HG03139 (cell line): ENCODE measurements at regions not wholly inside any gene's neighbourhood (a gene's known extent, or its start where the extent isn't known, plus 50 kb on each side); places are given as distances from the start of the nearest gene placed in this dataset.

Source experiments
- ATAC-seq: cut with Tn5 transposase; IDR thresholded peaks from one replicate; pipeline ENCODE4 v1.9.1; 2021; ENCODE audit not compliant: unreplicated experiment

- no peak for ATAC-seq
These were observed 246.2 kb downstream of the LRFN2 start for GRCh38 chr6:40340957-40341356.

DNA sequence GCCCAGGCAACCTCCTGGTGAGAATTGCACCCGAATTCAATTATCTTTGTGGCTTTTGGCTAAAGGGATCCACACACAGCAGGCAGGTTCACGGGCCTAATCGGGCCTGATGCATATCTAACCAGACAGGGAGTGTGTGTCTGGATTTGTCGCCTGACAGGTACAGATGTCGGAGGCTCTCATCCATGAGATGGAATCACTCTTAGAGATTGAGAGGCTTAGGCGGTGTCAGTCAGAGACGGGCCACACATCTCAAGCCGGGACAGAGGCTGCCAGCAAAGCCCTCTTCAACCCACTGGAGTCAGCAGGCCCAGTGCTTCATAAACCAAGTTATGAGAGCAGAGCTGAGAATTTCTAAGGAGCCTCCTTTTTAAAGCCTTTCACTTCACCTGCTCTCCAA is 247.0 kb downstream of the LRFN2 start:
- ATAC-seq: no peak

DNA sequence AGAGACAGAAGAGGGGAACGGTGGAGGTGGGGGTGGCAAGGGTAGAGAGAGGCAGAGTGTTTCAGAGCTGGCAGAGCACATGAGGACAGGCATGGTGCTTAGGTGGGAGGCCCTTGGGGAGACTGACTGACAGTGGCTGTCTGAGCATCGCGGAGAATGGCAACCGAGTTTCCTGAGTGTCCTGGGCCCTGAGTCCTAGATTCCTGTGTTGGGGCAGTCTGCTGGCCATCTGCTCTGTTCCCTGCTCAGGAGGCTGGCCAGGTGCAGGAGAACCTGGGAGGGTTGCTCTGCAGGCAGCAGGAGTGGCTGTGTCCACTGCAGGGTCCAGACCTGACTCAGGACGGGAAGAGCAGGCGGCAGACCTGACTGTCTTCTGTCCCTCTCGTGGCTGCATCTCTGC is 248.9 kb downstream of the LRFN2 start:
- ATAC-seq: no peak

DNA sequence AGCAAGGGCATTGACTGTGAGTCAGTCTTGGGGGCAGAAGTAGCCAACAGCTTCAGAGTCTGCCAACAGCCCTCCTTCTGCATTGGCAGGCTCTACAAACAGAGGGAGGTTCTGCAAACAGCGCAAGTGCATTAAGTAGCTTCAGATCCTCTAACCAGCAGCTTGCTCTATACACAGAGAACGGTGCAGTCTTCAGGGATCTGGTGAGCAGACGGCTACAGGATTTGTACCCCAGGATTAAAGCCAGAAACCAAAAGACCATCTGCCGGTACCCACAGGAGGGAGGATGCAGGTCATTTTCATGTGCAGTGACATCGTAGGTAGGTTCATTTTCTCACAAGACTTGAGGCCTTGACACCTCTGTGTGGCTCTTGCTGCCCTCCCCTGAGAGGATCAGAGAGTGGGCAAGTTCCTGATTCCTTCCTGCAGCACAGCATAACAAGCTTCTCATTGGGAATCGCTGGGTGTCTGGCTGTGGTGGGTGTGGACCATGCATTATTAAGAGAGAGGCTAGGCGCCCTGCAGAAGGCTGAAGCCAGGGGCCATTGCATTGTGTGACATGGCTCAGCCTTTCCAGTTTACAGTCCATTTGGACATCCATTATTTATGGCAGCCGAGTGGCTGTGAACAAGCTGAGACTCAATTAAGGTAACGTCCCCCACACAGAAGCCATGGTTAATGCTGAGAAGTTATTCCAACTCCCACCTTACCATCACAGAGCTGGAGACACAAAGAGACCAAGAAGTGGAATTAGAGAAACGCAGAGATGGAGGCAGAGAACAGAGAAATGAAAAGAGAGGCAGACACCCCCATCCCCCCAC is 250.0 kb downstream of the LRFN2 start:
- no peak for ATAC-seq

DNA sequence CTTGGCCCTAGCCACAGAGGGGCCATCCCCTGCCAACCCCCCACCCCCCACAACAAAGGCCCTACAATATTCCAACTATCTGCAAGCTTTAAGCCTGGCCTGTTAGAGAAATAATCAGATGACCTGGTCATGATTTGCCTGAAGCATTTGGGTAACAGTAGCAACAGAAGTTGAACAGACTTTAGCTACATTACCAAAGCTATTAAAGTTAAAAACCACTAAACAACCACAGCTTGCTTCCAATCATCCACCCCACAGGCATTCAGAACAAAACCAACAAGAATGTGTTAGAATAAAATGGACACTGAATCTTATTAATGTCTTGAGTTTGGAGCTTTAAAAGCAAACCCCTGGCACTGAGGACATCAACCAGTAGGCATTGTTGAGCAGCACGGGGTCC is 250.9 kb downstream of the LRFN2 start:
- no peak for ATAC-seq

DNA sequence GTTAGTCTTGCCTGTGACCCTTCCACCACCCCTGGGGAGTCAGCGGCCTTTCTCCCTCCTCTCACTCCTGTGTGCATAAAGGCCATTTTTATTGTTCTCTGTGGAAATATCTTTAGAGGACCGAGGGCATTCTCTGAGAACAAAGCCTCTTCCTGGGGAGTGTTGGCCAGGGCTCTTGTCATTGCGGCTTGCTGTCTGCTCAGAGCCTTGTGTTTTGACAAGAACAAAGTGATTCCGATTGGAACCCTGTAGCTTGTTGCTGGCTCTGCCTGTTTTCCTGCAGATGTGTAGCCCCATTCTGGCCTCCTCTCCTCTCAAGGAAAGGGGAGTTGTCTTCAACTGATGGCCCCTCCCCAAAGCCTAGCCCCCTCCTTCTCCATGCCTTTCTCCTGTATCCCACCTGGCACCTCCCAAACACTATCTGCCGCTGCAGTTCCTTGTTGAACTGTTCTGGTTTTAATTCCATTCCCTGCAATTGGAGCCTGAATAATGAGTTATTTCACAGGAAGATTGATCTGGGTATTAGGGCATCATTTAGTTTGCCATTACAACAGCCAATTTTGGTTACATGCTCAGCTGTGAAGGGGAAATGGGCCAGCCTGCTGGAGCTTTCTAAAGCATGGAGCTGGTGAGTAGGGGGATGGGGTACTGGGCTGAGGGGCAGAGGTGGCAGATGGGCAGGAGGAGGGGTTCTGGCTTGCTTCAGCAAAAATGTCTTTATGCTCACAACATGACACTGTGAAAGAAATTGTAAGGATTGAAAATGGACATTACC is 252.5 kb downstream of the LRFN2 start:
- ATAC-seq: no peak

GRCh38 chr6:40331545-40331944 is 255.6 kb downstream of the LRFN2 start:
- no peak for ATAC-seq

DNA sequence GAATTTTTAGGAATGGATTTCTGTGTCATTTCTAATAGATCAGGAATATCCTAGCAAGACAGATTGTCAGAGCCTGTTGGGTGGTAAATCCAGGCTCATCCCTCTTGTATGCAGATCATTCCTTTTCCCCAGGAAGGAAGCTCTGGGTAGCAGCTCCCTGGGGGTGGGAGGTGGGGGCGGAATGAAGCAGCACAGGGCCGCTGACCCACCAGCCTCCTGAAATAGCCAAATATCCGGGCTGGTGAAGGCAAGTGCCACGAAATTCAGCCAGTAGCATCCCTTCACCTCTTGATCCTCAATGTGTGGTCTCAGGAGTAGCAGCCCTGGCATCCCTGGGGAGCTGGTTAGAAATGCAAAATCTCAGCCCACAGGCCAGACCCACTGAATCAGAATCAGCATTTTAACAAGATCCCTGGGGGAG is 256.9 kb downstream of the LRFN2 start:
- ATAC-seq: no peak

GRCh38 chr6:40328986-40329545 is 258.1 kb downstream of the LRFN2 start:
- no peak for ATAC-seq

- ATAC-seq: no peak
These were observed 258.7 kb downstream of the LRFN2 start for GRCh38 chr6:40328386-40328985.

DNA sequence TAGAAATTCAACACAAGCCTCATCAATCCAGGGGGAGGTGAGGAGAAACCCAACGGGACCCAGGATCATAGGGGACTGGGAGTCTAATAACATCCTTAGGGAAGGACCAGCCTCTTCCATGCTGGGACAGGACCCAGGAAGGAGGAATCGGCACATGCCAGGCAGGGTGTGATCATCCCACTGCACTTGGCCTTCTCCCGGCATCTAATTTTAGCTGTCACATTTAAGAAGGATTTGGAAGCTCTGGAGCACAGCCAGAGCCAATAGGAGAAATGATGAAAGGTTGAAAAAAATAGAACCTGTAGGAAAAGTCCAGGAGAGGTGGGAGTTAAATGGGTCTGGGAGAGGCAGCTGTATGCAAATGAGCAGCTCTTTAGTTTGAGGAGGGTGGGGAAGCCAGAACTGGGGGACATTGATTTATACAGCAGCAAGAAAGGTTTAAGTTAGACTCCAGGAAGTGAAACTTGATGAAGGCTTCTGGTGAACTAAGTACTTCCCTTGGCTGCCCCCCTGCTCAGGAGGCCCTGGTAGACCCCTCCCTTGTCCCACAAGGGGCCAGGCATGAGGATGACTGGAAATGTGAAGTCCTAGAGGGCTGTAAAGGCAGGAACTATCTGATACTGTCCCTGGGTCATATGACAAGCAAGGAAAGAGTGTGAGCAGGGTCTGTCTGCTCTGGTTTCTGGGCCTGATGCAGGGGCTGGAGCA is 260.3 kb downstream of the LRFN2 start:
- ATAC-seq: no peak

- no peak for ATAC-seq
These were observed 261.4 kb downstream of the LRFN2 start for GRCh38 chr6:40325791-40326190.

GRCh38 chr6:40325041-40325440 is 262.1 kb downstream of the LRFN2 start:
- ATAC-seq: no peak

- ATAC-seq: no peak
These were observed 263.1 kb downstream of the LRFN2 start for GRCh38 chr6:40323881-40324634.

GRCh38 chr6:40322336-40322735 is 264.8 kb downstream of the LRFN2 start:
- no peak for ATAC-seq

GRCh38 chr6:40321616-40322015 is 265.5 kb downstream of the LRFN2 start:
- ATAC-seq: no peak

- no peak for ATAC-seq
These were observed 266.2 kb downstream of the LRFN2 start for GRCh38 chr6:40320947-40321346.

DNA sequence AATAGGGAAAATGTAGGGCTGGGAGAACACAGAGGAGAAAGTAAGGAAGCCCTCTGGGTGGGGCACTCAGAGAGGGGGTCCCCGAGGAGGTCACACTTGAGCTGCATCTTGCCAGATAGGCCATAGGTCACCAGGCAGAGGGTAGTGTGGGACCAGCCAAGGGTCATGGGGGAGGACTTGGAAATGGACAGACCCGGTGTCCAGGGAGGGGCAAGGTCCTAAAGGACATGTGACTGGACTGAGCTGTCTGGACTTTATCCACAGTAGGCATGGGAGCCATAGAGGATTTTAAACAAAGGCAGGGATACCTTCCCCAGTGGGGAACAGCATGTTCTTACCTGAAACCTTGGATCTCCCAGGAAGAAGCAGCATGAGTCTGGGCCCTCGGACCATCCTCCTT is 266.7 kb downstream of the LRFN2 start:
- no peak for ATAC-seq

DNA sequence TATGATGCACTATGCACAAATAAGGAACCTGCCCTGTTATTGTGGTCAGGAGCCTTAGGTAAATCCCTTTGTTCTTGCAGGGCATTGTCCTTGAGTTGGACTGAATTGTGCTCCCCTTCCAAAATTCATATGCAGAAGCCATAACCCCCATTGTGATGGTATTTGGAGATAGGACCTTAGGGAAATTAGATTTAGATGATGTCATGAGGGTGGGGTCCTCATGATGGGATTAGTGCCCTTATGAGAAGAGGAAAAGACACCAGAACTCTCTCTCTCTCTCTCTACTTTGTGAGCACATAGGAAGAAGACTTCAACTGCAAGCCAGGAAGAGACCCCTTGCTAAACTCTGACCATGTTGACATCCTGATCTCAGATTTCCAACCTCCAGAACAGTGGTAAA is 268.0 kb downstream of the LRFN2 start:
- no peak for ATAC-seq

GRCh38 chr6:40315060-40315459 is 272.1 kb downstream of the LRFN2 start:
- ATAC-seq: no peak
